ENCODE measurements at regions not wholly inside any gene's neighbourhood (a gene's known extent, or its start where the extent isn't known, plus 50 kb on each side); places are given as distances from the start of the nearest gene placed in this dataset.
A peak's percentile ranks its signal among the peaks of the same experiment; 100 is the strongest.
"Not testable (repeated sequence)": the region's sequence is repeated elsewhere in the genome, so short reads cannot be mapped to it uniquely, and the experiment has no call there.

DNA sequence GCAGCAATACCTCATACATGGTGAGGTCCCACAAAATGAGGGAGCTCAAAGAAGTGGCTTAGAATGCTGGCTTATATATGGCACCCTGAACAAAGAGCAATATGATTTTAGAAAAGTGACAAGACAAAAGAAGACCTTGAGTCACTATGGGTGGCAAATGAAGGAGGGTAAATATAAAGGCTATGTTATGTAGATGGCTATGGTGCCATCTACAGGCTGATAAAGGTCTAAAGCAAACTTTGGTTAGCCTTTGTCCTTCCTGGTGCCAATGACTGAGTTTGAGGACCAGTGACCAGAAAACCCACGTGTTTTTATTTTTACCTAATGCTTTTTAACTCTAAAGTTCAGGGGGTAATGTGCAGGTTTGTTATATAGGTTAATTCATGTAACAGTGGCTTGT is 151.8 kb downstream of the CCNG2 start:
- DNase-seq, result no peak

DNA sequence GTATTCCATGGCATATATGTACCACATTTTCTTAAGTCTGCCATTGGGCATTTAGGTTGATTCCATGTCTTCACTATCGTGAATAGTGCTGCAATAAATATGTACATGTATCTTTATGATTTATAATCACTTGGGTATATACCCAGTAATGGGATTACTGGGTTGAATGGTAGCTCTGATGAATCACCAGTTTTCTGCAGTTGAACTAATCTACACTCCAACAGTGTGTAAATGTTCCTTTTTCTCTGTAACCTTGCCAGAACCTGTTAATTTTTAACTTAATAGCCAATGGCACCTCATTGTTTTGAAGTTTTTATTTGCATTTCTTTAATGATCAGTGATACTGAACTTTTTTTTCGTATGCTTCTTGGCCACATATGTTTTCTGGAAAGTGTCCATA is 152.5 kb downstream of the CCNG2 start:
- no peak for DNase-seq

GRCh38 chr4:77310931-77311330 is 153.9 kb downstream of the CCNG2 start:
- DNase-seq, result no peak

GRCh38 chr4:77314697-77315096 is 157.7 kb downstream of the CCNG2 start:
- DNase-seq, result no peak

DNA sequence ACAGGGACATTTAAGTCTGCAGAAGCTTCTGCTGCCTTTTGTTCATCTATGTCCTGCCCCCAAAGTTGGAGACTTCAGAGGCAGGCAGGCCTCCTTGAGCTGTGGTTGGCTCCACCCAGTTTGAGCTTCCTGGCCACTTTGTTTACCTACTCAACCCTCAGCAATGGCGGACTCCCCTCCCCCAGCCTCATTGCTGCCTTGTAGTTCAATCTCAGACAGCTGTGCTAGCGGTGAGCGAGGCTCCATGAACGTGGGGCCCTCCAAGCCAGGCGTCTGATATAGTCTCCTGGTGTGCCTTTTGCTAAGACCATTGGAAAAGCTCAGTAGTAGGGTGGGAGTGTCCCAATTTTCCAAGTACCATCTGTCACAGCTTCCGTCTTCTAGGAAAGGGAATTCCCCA is 170.1 kb downstream of the CCNG2 start:
- no peak for DNase-seq

DNA sequence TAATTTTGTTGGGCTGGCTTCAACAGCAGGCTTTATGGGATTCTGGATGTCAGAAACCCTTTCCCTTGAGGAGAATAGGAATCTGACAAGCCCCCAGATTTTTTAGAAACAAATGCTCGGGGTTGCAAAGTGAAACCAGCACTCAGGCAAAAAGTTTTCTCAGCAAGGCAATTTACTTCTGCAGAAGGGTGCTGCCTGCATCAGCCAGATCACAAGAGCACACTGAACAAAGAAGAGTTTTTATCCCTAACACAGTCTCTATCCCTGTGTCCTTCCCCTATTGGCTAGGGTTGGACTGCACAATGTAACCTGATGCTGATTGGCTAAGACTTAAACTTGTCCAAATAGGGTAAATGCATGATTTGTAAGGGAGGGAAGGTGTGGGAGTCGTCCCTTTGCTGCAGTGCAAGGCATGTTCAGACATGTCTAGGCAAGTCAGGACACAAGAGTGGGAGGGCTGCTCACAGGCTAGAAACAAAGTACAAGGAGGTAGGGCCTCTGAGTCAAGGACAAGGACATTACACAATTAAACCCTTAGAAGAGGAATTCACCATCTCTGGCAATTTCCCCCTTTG is 175.8 kb downstream of the CCNG2 start:
- DNase-seq, result no peak

DNA sequence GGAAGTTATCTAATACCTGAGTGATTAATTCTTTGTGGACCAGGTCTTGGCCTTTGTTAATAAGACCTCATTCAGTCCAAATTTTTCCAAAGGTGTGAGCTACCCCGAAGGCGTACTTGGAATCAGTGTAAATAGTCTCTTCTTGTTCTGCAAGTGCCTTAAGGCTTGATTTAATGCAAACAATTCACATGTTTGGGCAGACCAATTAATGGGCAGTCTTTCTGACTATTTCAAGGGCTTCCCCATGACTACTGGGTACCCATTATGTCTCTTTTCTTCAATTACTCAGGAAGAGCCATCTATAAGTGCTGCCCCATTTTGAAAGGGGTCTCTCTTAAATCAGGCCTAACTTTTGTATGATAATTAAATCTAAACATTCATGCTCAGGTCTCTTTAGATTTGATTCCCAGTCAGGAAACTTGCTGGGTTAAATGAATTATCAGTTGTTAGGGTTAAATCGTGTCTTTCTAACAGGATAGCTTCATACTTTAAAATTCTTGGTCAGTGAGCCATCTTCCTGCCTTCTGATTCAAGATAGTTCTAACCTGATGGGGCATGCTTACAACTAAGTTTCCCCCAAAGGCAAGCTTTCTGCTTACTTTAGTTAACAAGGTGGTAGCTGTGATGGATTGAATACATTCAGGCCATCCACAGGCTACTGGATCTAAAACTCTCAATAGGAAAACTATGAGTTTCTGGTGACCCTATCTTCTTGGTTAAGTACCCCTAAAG is 179.6 kb downstream of the CCNG2 start:
- DNase-seq, result no peak

DNA sequence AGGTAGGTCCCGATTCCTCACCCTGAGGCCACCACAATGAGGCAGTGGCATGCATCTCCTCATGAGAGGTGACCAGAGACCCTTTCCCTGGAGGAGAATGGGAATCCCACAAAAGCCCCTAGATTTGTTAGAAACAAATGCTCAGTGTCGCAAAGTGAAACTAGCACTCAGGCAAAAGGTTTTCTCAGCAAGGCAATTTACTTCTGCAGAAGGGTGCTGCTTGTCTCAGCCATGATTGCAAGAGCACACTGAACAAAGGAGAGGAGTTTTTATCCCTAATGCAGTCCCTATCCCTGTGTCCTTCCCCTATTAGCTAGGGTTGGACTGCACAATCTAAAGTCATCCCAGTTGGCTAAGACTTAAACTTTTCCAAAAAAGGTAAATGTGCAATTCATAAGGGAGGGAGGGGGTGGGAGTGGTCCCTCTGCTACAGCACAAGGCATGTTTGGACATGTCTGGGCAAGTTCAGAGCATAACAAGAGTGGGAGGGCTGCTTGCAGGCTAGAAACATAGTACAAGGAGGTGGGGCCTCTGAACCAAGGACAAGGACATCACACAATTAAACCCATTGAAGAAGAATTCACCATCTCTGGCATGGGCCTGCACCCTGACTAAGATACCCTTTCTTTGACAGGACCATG is 185.3 kb downstream of the CCNG2 start:
- DNase-seq, result no peak

DNA sequence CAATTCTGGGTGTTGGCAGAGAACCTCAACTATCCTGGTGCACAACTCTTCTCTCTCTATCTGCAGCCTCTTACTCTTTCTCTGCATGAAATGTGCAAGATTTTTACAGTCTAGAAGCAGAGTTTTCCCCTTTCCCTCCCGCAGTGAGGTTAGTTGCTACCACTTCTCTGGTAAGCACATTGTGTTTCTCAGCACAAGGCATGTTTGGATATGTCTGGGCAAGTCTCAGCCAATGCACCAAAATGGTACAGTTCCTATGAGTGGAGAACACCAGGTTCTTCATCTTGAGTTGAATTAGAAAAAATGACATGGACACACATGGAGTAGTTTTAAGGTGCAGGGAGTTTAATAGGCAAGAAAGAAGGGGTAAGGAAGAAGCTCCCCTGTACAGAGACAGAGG is 187.0 kb downstream of the CCNG2 start:
- DNase-seq, result no peak

DNA sequence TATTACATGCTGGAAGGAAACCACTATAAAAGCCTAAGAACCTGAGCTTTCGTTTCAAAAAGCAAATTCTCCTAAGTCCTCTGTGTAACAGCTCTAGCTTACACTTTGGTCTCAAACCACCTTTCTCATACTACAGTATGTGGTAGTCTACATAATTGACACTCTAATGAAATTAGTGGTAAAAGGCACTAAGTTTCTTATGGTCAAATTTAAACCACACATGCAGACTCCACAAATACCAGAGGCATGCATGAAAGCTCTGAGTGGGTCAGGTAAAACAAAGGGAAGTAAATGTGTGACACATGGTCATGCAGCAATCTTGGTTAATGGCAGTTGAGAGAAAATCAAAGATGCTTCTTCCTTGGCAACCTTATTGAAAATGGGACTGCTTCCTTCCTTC is 187.8 kb downstream of the CCNG2 start:
- DNase-seq, result no peak

- DNase-seq, result no peak
Measured at GRCh38 chr4:77347351-77347966, 190.5 kb downstream of the CCNG2 start.

DNA sequence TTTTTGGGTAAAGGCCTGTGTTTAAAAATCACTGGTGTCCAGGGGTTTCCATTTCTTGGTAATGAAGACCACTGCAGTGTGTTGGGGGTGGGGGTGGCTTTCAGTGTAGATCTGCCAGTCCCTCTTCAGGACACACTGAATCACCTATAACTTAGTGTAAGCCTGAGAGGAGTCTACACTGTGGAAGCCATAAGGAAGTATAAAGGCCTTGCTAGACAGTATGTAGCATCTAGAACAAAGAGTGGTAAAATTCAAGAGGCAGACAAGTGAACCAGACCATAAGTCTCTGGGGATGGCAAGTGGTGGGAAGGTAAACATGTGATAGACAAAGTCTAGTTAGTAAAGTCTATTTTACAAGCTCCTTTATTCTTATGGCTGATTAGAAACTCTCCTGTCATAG is 191.8 kb downstream of the CCNG2 start:
- no peak for DNase-seq

- DNase-seq, result no peak
Measured at GRCh38 chr4:77349364-77349763, 192.4 kb downstream of the CCNG2 start.

- no peak for DNase-seq
Measured at GRCh38 chr4:77349796-77350195, 192.8 kb downstream of the CCNG2 start.

- DNase-seq, result no peak
Measured at GRCh38 chr4:77352192-77352591, 195.2 kb downstream of the CCNG2 start.

DNA sequence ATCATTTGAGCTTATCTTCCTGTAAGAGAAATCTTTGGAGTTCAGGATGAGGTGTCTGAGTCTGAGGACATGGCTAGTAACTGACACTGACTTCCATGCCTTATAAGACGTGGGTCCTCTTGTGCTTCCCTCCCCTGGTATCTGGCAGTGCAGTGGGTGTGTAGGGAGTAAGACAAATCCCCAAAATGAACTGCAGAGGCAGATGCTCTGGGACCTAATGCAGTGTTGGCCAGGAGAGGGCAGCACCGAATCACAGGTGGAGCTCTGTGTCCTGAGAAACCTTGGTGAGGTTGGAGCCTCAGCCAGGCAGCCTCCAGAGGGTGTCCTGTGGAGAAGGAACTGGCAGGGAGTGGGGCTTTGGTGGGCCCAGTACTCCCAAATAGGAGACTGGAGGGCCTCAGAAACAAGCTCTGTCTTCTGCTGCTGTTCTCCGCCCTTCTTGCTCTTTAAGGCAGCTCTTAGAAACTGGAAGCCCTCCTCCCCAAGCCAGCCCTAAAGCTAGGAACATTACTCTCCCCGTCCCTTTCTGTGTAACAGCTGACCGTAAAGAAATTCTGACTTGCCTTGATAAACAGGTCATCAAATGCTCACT is 196.8 kb downstream of the CCNG2 start:
- not testable (repeated sequence) for DNase-seq

GRCh38 chr4:77354550-77354949 is 197.5 kb downstream of the CCNG2 start:
- DNase-seq, result no peak

GRCh38 chr4:77355731-77356130 is 198.7 kb downstream of the CCNG2 start:
- DNase-seq, result no peak

DNA sequence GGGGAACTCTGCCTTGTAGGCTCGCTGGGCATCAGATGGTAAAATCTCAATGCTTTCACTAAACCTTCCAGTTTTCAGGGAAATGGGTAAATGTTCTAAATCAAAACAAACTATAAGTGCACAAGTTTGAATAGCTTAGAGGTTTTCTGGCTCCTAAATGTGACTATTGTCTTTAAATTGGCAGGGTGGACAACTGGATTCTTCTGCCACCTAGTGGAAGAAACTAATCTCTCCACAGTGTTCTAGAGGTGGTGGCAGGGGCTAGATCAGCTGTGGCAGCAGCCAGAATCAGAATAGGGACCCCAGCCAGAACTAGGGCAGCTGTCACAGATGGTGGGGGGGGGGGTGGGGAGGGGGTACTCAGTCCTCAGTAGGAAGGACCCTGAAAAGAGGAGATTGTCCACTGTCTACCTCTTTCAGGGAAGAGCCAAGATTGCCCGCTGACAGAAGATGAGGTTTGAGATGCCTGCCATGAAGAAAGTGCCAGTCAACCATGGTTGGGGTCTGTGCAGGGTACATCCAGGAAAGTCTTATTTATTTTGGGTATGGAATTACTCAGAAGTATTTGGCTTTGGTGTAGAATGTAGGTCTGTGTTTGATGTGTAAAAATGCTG is 201.4 kb downstream of the CCNG2 start:
- DNase-seq, result no peak

DNA sequence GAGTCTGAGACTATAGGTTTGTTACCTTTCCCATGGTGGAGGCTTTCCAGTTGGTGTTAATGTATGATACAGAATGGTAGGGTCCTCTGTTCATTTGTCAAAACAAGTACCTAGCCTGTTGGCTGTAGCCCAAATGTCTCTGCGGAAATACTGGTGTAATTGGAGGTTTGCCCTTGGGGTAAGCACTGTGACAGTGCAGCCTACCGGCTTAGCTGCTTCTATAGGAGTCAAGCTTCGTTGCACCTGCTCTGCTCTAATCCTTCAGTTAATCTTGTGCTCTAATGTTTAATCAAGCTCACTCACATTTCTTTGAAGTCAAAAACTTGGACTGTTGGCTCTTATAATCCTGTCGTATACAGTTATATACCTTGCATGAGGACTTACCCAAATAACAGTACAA is 203.4 kb downstream of the CCNG2 start:
- DNase-seq, result peak; percentile 33

- not testable (repeated sequence) for DNase-seq
Measured at GRCh38 chr4:77366876-77367275, 209.9 kb downstream of the CCNG2 start.

GRCh38 chr4:77367638-77368037 is 210.6 kb downstream of the CCNG2 start:
- no peak for DNase-seq

DNA sequence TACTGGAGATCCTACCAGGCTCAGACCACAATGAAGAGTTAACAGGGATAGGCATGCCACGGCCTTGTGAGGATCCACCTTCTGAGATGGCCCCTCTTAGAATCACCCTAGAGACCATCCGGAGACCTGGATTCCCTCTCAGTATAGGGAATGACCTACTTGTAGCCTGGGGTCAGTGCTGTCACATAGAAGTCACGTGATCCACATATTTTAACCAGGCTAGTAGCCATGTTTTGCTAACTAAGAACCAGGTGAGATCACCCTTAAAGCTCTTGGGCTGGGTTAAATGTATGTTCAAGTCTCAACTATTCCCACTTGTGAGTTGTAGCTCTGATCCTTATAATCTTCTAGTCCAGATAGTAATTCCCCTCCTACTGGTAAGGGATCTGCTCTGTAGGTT is 215.4 kb downstream of the CCNG2 start:
- DNase-seq, result no peak

All from DMS79 (cell line).